SK-N-SH (cell line): ENCODE measurements at regions not wholly inside any gene's neighbourhood (a gene's known extent, or its start where the extent isn't known, plus 50 kb on each side); places are given as distances from the start of the nearest gene placed in this dataset.

ENCODE experiments used
- CTCF ChIA-PET: fragments of 300-600, 350-600 bp; formaldehyde crosslinking; extraction: SDS; loops from one replicate; lab custom pipeline; 2021; lab: Yijun Ruan, JAX
- POLR2A ChIA-PET: fragments of 350-600 bp; sonication (Branson Sonifier 250); formaldehyde crosslinking; extraction: SDS; loops from one replicate; lab custom pipeline; 2020; ENCODE audit warnings: antibody characterized with exemption, inconsistent platforms; lab: Yijun Ruan, JAX
- DNase-seq: peaks from one replicate; pipeline ENCODE4 v3.0.0; 2012
- H2AFZ ChIP-seq: fragments of 200-600 bp; sonication (generic); 2 replicates; pipeline ENCODE4 v1.8.1; 2016; ENCODE audit warnings: antibody characterized with exemption, mild to moderate bottlenecking, low read depth
- H3F3A ChIP-seq: fragments of 200-600 bp; sonication (generic); replicated peaks from 2 replicates; pipeline ENCODE3; 2016; ENCODE audit warnings: antibody characterized with exemption, mild to moderate bottlenecking; ENCODE audit not compliant: insufficient read depth
- H3K27ac ChIP-seq, 2 experiments: fragments of 200-500 bp in 1 of 2; fragments of 200-600 bp in 1 of 2; sonication (Bioruptor generic) in 1 of 2; sonication (generic), shearing (Covaris generic) in 1 of 2; 2 replicates each; pipeline versions ENCODE4 v1.5.1 to v1.6.1; 2014 to 2016; ENCODE audit warnings: low read depth in 2 of 2, inconsistent platforms in 1 of 2, low read length in 1 of 2, mild to moderate bottlenecking in 1 of 2, mixed read lengths in 1 of 2
- H3K27me3 ChIP-seq: fragments of 200-600 bp; sonication (generic), shearing (Covaris generic); 2 replicates; pipeline ENCODE4 v1.6.1; 2016; ENCODE audit warnings: mixed run types; ENCODE audit not compliant: insufficient read depth
- H3K36me3 ChIP-seq, 2 experiments: fragments of 200-500 bp in 1 of 2; fragments of 200-600 bp in 1 of 2; sonication (Bioruptor generic) in 1 of 2; sonication (generic) in 1 of 2; replicated peaks in 1 of 2; 2 replicates each; pipeline versions ENCODE3 to v1.5.1; 2014 to 2016; ENCODE audit warnings: low read length in 1 of 2, mild to moderate bottlenecking in 1 of 2; ENCODE audit not compliant: insufficient read depth in 2 of 2, control insufficient read depth in 1 of 2
- H3K4me1 ChIP-seq, 2 experiments: fragments of 200-500 bp in 1 of 2; fragments of 200-600 bp in 1 of 2; sonication (Bioruptor generic) in 1 of 2; sonication (generic), shearing (Covaris generic) in 1 of 2; 2 replicates each; pipeline versions ENCODE4 v1.5.1 to v1.6.1; 2014 to 2016; ENCODE audit warnings: low read depth in 1 of 2, low read length in 1 of 2, mixed run types in 1 of 2; ENCODE audit not compliant: insufficient read depth in 2 of 2, control insufficient read depth in 1 of 2
- H3K4me2 ChIP-seq: fragments of 200-600 bp; sonication (generic), shearing (Covaris generic); 2 replicates; pipeline ENCODE4 v1.6.1; 2017; ENCODE audit warnings: mixed run types
- H3K4me3 ChIP-seq, 2 experiments: fragments of 200-500 bp in 1 of 2; fragments of 200-600 bp in 1 of 2; sonication (Bioruptor generic) in 1 of 2; sonication (generic), shearing (Covaris generic) in 1 of 2; 2 replicates each; pipeline versions ENCODE4 v1.5.1 to v1.8.1; 2014 to 2016; ENCODE audit warnings: low read depth in 2 of 2, inconsistent platforms in 1 of 2, low read length in 1 of 2, mild to moderate bottlenecking in 1 of 2, mixed read lengths in 1 of 2, moderate library complexity in 1 of 2
- H3K79me2 ChIP-seq: fragments of 200-600 bp; sonication (generic); 2 replicates; pipeline ENCODE4 v1.8.1; 2017; ENCODE audit warnings: mild to moderate bottlenecking; ENCODE audit not compliant: insufficient read depth
- H3K9ac ChIP-seq: fragments of 200-600 bp; sonication (generic); 2 replicates; pipeline ENCODE4 v1.6.1; 2017; ENCODE audit warnings: mixed run types
- H3K9me2 ChIP-seq: fragments of 200-600 bp; sonication (generic); 2 replicates; pipeline ENCODE4 v1.6.1; 2017; ENCODE audit warnings: mixed run types
- H3K9me3 ChIP-seq: fragments of 200-600 bp; sonication (generic); 2 replicates; pipeline ENCODE4 v1.6.1; 2017; ENCODE audit warnings: mixed run types, mild to moderate bottlenecking, moderate library complexity
- H4K20me1 ChIP-seq: fragments of 200-600 bp; sonication (generic); 2 replicates; pipeline ENCODE4 v1.6.1; 2017; ENCODE audit warnings: mild to moderate bottlenecking, mixed run types; ENCODE audit not compliant: insufficient read depth
- CHD2 ChIP-seq: fragments of 150-350 bp; IDR thresholded peaks from 2 replicates; pipeline ENCODE4 v1.6.1; 2018; ENCODE audit warnings: low read length; ENCODE audit not compliant: partially characterized antibody
- ELF1 ChIP-seq: IDR thresholded peaks from 2 replicates; pipeline ENCODE4 v1.4.0; 2012
- FOXJ3 ChIP-seq: sonication (generic); formaldehyde crosslinking; IDR thresholded peaks from 2 replicates; pipeline ENCODE4 v1.5.1; 2020; ENCODE audit warnings: mild to moderate bottlenecking, missing genetic modification reagents
- FOXM1 ChIP-seq: IDR thresholded peaks from 2 replicates; pipeline ENCODE4 v1.4.0; 2012; ENCODE audit warnings: low read depth, mild to moderate bottlenecking
- GABPA ChIP-seq: IDR thresholded peaks from 2 replicates; pipeline ENCODE4 v1.4.0; 2012; ENCODE audit warnings: low read depth, mild to moderate bottlenecking
- JUND ChIP-seq: IDR thresholded peaks from 2 replicates; pipeline ENCODE4 v1.4.0; 2012
- MXI1 ChIP-seq: IDR thresholded peaks from 2 replicates; pipeline ENCODE4 v1.6.1; 2012; ENCODE audit warnings: mild to moderate bottlenecking, low read depth, low read length, improper control_type of control experiment
- PBX3 ChIP-seq: IDR thresholded peaks from 2 replicates; pipeline ENCODE4; 2012
- POLR2AphosphoS5 ChIP-seq: IDR thresholded peaks from 2 replicates; pipeline ENCODE4 v1.6.1; 2012; ENCODE audit warnings: low read depth, low read length
- RAD21 ChIP-seq: IDR thresholded peaks from 2 replicates; pipeline ENCODE4 v1.6.1; 2012; ENCODE audit warnings: mild to moderate bottlenecking, low read length
- RFX5 ChIP-seq: IDR thresholded peaks from 2 replicates; pipeline ENCODE4 v1.6.1; 2012; ENCODE audit warnings: mild to moderate bottlenecking, improper control_type of control experiment, low read length
- TAF1 ChIP-seq: IDR thresholded peaks from 2 replicates; pipeline ENCODE4 v1.6.1; 2012; ENCODE audit warnings: low read depth, mild to moderate bottlenecking, low read length, moderate library complexity, borderline replicate concordance
- TCF12 ChIP-seq: IDR thresholded peaks from 2 replicates; pipeline ENCODE4 v1.4.0; 2012
- ZBTB33 ChIP-seq: IDR thresholded peaks from 2 replicates; pipeline ENCODE4 v1.4.0; 2012; ENCODE audit warnings: low read depth, borderline replicate concordance
- WGBS: methylation state at CpG from one replicate; pipeline ENCODE4 v1.1.6; 2017; ENCODE audit warnings: low lambda C conversion rate; 5-methylcytosine and 5-hydroxymethylcytosine counted together
- TF ChIP-seq, protein P1 (sequence below): fragments of 150-350 bp; IDR thresholded peaks from 2 replicates; pipeline ENCODE4 v1.6.1; 2016; ENCODE audit warnings: mild to moderate bottlenecking, low read depth, low read length
- TF ChIP-seq, protein P2 (sequence below): fragments of 150-350 bp; IDR thresholded peaks from 2 replicates; pipeline ENCODE4 v1.6.1; 2017; ENCODE audit warnings: antibody characterized with exemption, low read length, low read depth, borderline replicate concordance
- TF ChIP-seq, protein P3 (sequence below): IDR thresholded peaks from 2 replicates; pipeline ENCODE4 v1.6.1; 2012; ENCODE audit warnings: mild to moderate bottlenecking, low read depth, low read length, moderate library complexity

DNA sequence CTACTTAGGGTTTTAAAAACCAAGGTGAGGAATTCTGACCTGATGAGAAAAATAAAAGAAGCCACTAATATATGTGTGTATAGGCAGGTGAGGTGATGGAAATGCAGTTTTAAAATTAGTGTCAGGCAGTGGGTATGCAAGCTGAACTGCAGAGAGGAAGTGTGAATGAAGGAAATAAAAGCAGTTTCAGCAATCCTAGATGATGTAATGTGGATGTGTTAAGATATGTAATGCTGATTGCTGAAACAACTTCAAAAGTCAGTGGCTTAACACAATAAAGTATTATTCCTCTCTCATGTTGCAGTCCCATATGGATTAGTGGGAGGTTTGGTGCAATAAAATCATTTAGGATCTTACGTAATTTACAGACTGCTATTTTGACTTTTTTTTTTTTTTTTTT is 119.9 kb upstream of the ASCC3 start:
- no peaks in the 10 kb centered on the region for H3K27me3 ChIP-seq
- no peak overlapping the region for H3K27ac ChIP-seq
- H2AFZ ChIP-seq, result no peak overlapping the region
- WGBS, result 69% methylated on average over 1 of the region's 1 CpG
- no peaks in the 10 kb centered on the region for H3K79me2 ChIP-seq
- H3K9me2 ChIP-seq, result no peaks in the 10 kb centered on the region
- H4K20me1 ChIP-seq, result no peaks in the 10 kb centered on the region
- no peaks in the 10 kb centered on the region for H3F3A ChIP-seq
- H3K4me1 ChIP-seq, result no peaks in the 10 kb centered on the region
- POLR2A ChIA-PET, result no interaction called here
- TF ChIP-seq, protein P1, sequence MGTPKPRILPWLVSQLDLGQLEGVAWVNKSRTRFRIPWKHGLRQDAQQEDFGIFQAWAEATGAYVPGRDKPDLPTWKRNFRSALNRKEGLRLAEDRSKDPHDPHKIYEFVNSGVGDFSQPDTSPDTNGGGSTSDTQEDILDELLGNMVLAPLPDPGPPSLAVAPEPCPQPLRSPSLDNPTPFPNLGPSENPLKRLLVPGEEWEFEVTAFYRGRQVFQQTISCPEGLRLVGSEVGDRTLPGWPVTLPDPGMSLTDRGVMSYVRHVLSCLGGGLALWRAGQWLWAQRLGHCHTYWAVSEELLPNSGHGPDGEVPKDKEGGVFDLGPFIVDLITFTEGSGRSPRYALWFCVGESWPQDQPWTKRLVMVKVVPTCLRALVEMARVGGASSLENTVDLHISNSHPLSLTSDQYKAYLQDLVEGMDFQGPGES, result no peak
- TF ChIP-seq MXI1 (no peak), RFX5 (no peak), CHD2 (no peak), ELF1 (no peak), TCF12 (no peak), FOXJ3 (CRISPR knock-in tag) (no peak), ZBTB33 (no peak), POLR2AphosphoS5 (no peak), TAF1 (no peak), PBX3 (no peak), GABPA (no peak), FOXM1 (no peak), RAD21 (no peak), JUND (no peak)
- TF ChIP-seq, protein P2, sequence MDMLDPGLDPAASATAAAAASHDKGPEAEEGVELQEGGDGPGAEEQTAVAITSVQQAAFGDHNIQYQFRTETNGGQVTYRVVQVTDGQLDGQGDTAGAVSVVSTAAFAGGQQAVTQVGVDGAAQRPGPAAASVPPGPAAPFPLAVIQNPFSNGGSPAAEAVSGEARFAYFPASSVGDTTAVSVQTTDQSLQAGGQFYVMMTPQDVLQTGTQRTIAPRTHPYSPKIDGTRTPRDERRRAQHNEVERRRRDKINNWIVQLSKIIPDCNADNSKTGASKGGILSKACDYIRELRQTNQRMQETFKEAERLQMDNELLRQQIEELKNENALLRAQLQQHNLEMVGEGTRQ, result no peak
- TF ChIP-seq, protein P3, sequence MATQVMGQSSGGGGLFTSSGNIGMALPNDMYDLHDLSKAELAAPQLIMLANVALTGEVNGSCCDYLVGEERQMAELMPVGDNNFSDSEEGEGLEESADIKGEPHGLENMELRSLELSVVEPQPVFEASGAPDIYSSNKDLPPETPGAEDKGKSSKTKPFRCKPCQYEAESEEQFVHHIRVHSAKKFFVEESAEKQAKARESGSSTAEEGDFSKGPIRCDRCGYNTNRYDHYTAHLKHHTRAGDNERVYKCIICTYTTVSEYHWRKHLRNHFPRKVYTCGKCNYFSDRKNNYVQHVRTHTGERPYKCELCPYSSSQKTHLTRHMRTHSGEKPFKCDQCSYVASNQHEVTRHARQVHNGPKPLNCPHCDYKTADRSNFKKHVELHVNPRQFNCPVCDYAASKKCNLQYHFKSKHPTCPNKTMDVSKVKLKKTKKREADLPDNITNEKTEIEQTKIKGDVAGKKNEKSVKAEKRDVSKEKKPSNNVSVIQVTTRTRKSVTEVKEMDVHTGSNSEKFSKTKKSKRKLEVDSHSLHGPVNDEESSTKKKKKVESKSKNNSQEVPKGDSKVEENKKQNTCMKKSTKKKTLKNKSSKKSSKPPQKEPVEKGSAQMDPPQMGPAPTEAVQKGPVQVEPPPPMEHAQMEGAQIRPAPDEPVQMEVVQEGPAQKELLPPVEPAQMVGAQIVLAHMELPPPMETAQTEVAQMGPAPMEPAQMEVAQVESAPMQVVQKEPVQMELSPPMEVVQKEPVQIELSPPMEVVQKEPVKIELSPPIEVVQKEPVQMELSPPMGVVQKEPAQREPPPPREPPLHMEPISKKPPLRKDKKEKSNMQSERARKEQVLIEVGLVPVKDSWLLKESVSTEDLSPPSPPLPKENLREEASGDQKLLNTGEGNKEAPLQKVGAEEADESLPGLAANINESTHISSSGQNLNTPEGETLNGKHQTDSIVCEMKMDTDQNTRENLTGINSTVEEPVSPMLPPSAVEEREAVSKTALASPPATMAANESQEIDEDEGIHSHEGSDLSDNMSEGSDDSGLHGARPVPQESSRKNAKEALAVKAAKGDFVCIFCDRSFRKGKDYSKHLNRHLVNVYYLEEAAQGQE, result no peak
- no peak overlapping the region for H3K4me2 ChIP-seq
- DNase-seq, result no peak
- H3K4me3 ChIP-seq, result no peak overlapping the region
- no peaks in the 10 kb centered on the region for H3K36me3 ChIP-seq
- H3K9ac ChIP-seq, result no peak overlapping the region
- H3K9me3 ChIP-seq, result no peaks in the 10 kb centered on the region
- CTCF ChIA-PET, result interaction anchor here (0.7 to 0.9 kb wide), 2 partner anchors 114 to 138 kb away, joined by 3 read pairs; no protein-coding TSS in a partner anchor
